IMR-90 (cell line): ENCODE measurements at regions not wholly inside any gene's neighbourhood (a gene's known extent, or its start where the extent isn't known, plus 50 kb on each side); places are given as distances from the start of the nearest gene placed in this dataset.

ENCODE experiments used
- ATAC-seq: fragments of 200-7000 bp; cut with Tn5 transposase; 2 replicates; pipeline ENCODE4 v1.9.1; 2020; ENCODE audit warnings: low read depth, mild to moderate bottlenecking, moderate library complexity
- BruUV-seq: library from RNA; stranded (reverse); fragments of 400-500 nt; replicated peaks from 2 replicates; lab custom pipeline; 2021; lab: Mats Ljungman, UMichigan
- CTCF ChIA-PET: fragments of 300-600 bp; formaldehyde crosslinking; extraction: SDS; loops from one replicate; lab custom pipeline; 2021; ENCODE audit warnings: antibody characterized with exemption; lab: Yijun Ruan, JAX
- POLR2A ChIA-PET: fragments of 300-600 bp; sonication (Branson Sonifier 250); formaldehyde crosslinking; loops from one replicate; lab custom pipeline; 2022; ENCODE audit warnings: antibody characterized with exemption; ENCODE audit not compliant: unreplicated experiment; lab: Charles Lee
- DNase-seq: peaks from one replicate; pipeline ENCODE4 v3.0.0; 2013
- H2AFZ ChIP-seq: replicated peaks from 2 replicates; pipeline ENCODE3; 2013; ENCODE audit warnings: low read length, mild to moderate bottlenecking; ENCODE audit not compliant: poor library complexity
- H2AK5ac ChIP-seq: 2 replicates; pipeline ENCODE4 v1.6.1; 2013; ENCODE audit warnings: low read depth, low read length, inconsistent platforms
- H2AK9ac ChIP-seq: replicated peaks from 2 replicates; pipeline ENCODE3; 2013; ENCODE audit warnings: mild to moderate bottlenecking, low read depth, low read length, moderate library complexity; ENCODE audit not compliant: poor library complexity
- H2BK120ac ChIP-seq: 2 replicates; pipeline ENCODE4 v1.6.1; 2013; ENCODE audit warnings: low read depth, low read length, inconsistent platforms
- H2BK15ac ChIP-seq: 3 replicates; pipeline ENCODE4 v1.6.1; 2013; ENCODE audit warnings: low read depth, low read length, inconsistent platforms
- H2BK20ac ChIP-seq: 2 replicates; pipeline ENCODE4 v1.6.1; 2013; ENCODE audit warnings: low read depth, mild to moderate bottlenecking, inconsistent platforms, low read length, moderate library complexity
- H2BK5ac ChIP-seq: 2 replicates; pipeline ENCODE4 v1.6.1; 2013; ENCODE audit warnings: mild to moderate bottlenecking, low read depth, low read length, inconsistent platforms; ENCODE audit not compliant: poor library complexity, severe bottlenecking
- H3K14ac ChIP-seq: replicated peaks from 2 replicates; pipeline ENCODE4 v1.6.1; 2013; ENCODE audit warnings: low read depth, low read length, inconsistent platforms
- H3K18ac ChIP-seq: 2 replicates; pipeline ENCODE4 v1.6.1; 2013; ENCODE audit warnings: low read depth, low read length, control low read depth
- H3K23ac ChIP-seq: 2 replicates; pipeline ENCODE4 v1.6.1; 2013; ENCODE audit warnings: low read depth, low read length, inconsistent platforms
- H3K27ac ChIP-seq: 2 replicates; pipeline ENCODE4 v1.5.1; 2013; ENCODE audit warnings: mild to moderate bottlenecking, control low read depth, low read length; ENCODE audit not compliant: insufficient read depth
- H3K27me3 ChIP-seq: 2 replicates; pipeline ENCODE4 v1.6.1; 2013; ENCODE audit warnings: low read length; ENCODE audit not compliant: control insufficient read depth, insufficient read depth
- H3K36me3 ChIP-seq: 2 replicates; pipeline ENCODE4 v1.6.1; 2013; ENCODE audit warnings: low read length, mixed read lengths; ENCODE audit not compliant: control insufficient read depth, insufficient read depth
- H3K4ac ChIP-seq: 2 replicates; pipeline ENCODE4 v1.6.1; 2013; ENCODE audit warnings: low read depth, low read length, inconsistent platforms
- H3K4me1 ChIP-seq: 2 replicates; pipeline ENCODE4 v1.6.1; 2013; ENCODE audit warnings: low read length, mixed read lengths; ENCODE audit not compliant: control insufficient read depth, insufficient read depth
- H3K4me2 ChIP-seq: 2 replicates; pipeline ENCODE4 v1.6.1; 2013; ENCODE audit warnings: low read depth, mild to moderate bottlenecking, control low read depth, low read length, moderate library complexity
- H3K4me3 ChIP-seq: 2 replicates; pipeline ENCODE4 v1.5.1; 2013; ENCODE audit warnings: low read depth, mild to moderate bottlenecking, control low read depth, low read length, moderate library complexity; ENCODE audit not compliant: insufficient read depth
- H3K56ac ChIP-seq: 2 replicates; pipeline ENCODE4 v1.6.1; 2013; ENCODE audit warnings: low read length, inconsistent platforms; ENCODE audit not compliant: insufficient read depth; ENCODE audit errors: extremely low read depth
- H3K79me1 ChIP-seq, 2 experiments: 2 replicates each; pipeline ENCODE4 v1.6.1; 2013; ENCODE audit warnings: low read length in 2 of 2, inconsistent platforms in 1 of 2, low read depth in 1 of 2
- H3K9ac ChIP-seq: 2 replicates; pipeline ENCODE4 v1.6.1; 2013; ENCODE audit warnings: low read depth, low read length, control low read depth
- H3K9me1 ChIP-seq: 2 replicates; pipeline ENCODE4 v1.6.1; 2013; ENCODE audit warnings: low read length, inconsistent platforms; ENCODE audit not compliant: insufficient read depth
- H3K9me3 ChIP-seq: 2 replicates; pipeline ENCODE4 v1.6.1; 2013; ENCODE audit warnings: low read length; ENCODE audit not compliant: control insufficient read depth, insufficient read depth
- H4K20me1 ChIP-seq: 2 replicates; pipeline ENCODE4 v1.6.1; 2013; ENCODE audit warnings: low read length, inconsistent platforms; ENCODE audit not compliant: insufficient read depth
- H4K5ac ChIP-seq: 2 replicates; pipeline ENCODE4 v1.6.1; 2013; ENCODE audit warnings: mild to moderate bottlenecking, low read depth, low read length, control low read depth
- H4K8ac ChIP-seq, 2 experiments: 2 replicates each; pipeline ENCODE4 v1.6.1; 2013; ENCODE audit warnings: low read depth in 2 of 2, low read length in 2 of 2, control low read depth in 1 of 2, inconsistent platforms in 1 of 2
- H4K91ac ChIP-seq: 2 replicates; pipeline ENCODE4 v1.6.1; 2013; ENCODE audit warnings: low read depth, low read length, inconsistent platforms; ENCODE audit not compliant: insufficient read depth
- BHLHE40 ChIP-seq: fragments of 150-350 bp; IDR thresholded peaks from 2 replicates; pipeline ENCODE4 v1.6.1; 2016; ENCODE audit warnings: mild to moderate bottlenecking, low read depth, low read length
- CEBPB ChIP-seq: IDR thresholded peaks from 2 replicates; pipeline ENCODE4 v1.6.1; 2012; ENCODE audit warnings: low read depth, low read length, improper control_type of control experiment
- CHD1 ChIP-seq: IDR thresholded peaks from 2 replicates; pipeline ENCODE4 v1.6.1; 2012; ENCODE audit warnings: low read depth, low read length, improper control_type of control experiment
- ELK1 ChIP-seq: fragments of 150-350 bp; IDR thresholded peaks from 2 replicates; pipeline ENCODE4 v1.6.1; 2016; ENCODE audit warnings: low read depth, mild to moderate bottlenecking, low read length, moderate library complexity, borderline replicate concordance
- MAFK ChIP-seq: IDR thresholded peaks from 2 replicates; pipeline ENCODE4 v1.6.1; 2012; ENCODE audit warnings: low read depth, low read length, improper control_type of control experiment
- MAZ ChIP-seq: IDR thresholded peaks from 2 replicates; pipeline ENCODE4 v1.6.1; 2012; ENCODE audit warnings: low read depth, mild to moderate bottlenecking, low read length, improper control_type of control experiment, moderate library complexity, borderline replicate concordance
- MXI1 ChIP-seq: IDR thresholded peaks from 2 replicates; pipeline ENCODE4 v1.6.1; 2012; ENCODE audit warnings: low read depth, mild to moderate bottlenecking, low read length, moderate library complexity, borderline replicate concordance
- NFE2L2 ChIP-seq: fragments of 150-350 bp; IDR thresholded peaks from 2 replicates; pipeline ENCODE4 v1.6.1; 2016; ENCODE audit warnings: low read depth, mild to moderate bottlenecking, low read length
- POLR2A ChIP-seq: IDR thresholded peaks from 2 replicates; pipeline ENCODE4 v1.6.1; 2012; ENCODE audit warnings: mild to moderate bottlenecking, low read depth, low read length
- RAD21 ChIP-seq: IDR thresholded peaks from 2 replicates; pipeline ENCODE4 v1.6.1; 2012; ENCODE audit warnings: low read length, improper control_type of control experiment
- RCOR1 ChIP-seq: IDR thresholded peaks from 2 replicates; pipeline ENCODE4 v1.6.1; 2012; ENCODE audit warnings: mild to moderate bottlenecking, low read length, improper control_type of control experiment; ENCODE audit not compliant: insufficient replicate concordance
- RFX5 ChIP-seq: IDR thresholded peaks from 2 replicates; pipeline ENCODE4 v1.8.0; 2012; ENCODE audit warnings: low read depth, mild to moderate bottlenecking, low read length, moderate library complexity
- WGBS, 2 experiments: methylation state at CpG; one replicate each; pipeline versions ENCODE4 v1.1.5 to v1.1.7; 2013; ENCODE audit warnings: missing lambda C conversion rate in 2 of 2; ENCODE audit not compliant: insufficient read length in 1 of 2; ENCODE audit errors: extremely low coverage in 2 of 2; 5-methylcytosine and 5-hydroxymethylcytosine counted together
- dilution Hi-C: fragments of 300-500 bp; cut with HindIII; formaldehyde crosslinking; loops from one replicate; pipeline ENCODE4 v1.14.3; 2018; ENCODE audit warnings: low sequenced_read_pairs; ENCODE audit not compliant: unreplicated experiment
- in situ Hi-C: fragments of 300-500 bp; cut with MboI; formaldehyde crosslinking; loops from 3 replicates; pipeline ENCODE4 v1.14.3; 2019; ENCODE audit warnings: low sequenced_read_pairs, inconsistent platforms, mixed read lengths
- intact Hi-C: fragments of 100-400 bp; cut with micrococcal nuclease; formaldehyde crosslinking; loops from 2 replicates; pipeline ENCODE4 v1.10.0; 2022
- TF ChIP-seq, protein P1 (sequence below): fragments of 150-350 bp; IDR thresholded peaks from 2 replicates; pipeline ENCODE4 v1.6.1; 2017; ENCODE audit warnings: mild to moderate bottlenecking, antibody characterized with exemption, low read length, low read depth

DNA sequence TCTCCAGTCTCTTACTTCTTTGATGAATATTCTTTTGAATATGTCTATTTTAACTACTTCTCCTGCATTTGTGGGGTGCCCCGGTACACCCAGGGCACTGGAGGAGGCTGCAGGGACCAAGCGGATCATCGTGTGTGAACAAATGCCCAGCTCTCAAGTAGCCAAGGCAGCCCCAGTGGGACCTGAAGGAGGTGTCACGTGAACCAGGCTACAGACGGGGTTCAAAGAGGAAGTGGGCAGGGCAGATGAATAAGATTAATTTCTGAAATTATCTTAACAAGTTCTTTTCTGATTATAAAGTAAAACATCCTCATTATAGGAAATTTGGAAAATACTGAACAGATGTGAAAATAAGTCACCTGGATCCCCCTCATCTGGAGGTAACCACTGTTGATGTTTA, 78.4 kb upstream of the DUSP5 start:
- H2BK20ac ChIP-seq = no peak overlapping the region
- dilution Hi-C loops (no loop called here), intact Hi-C loops (no loop called here), in situ Hi-C loops (no loop called here)
- peaks cover 33% of the 10 kb centered on the region for H3K9me1 ChIP-seq
- H4K8ac ChIP-seq = no peak overlapping the region
- no TSS peak for BruUV-seq
- no peak overlapping the region for H3K56ac ChIP-seq
- no peaks in the 10 kb centered on the region for H3K27me3 ChIP-seq
- no peak overlapping the region for H2BK15ac ChIP-seq
- peak overlapping the region; percentile 29; the same call in 1 of the 2 replicates for H3K4ac ChIP-seq
- no peaks in the 10 kb centered on the region for H4K20me1 ChIP-seq
- H4K5ac ChIP-seq = no peak overlapping the region
- no peak overlapping the region for H3K4me3 ChIP-seq
- H3K9ac ChIP-seq = no peak overlapping the region
- no CpG with 5 or more reads among the region's 5 CpGs for WGBS, 2 experiments
- POLR2A ChIA-PET = no interaction called here
- DNase-seq (no peak), ATAC-seq (no peak)
- no peak overlapping the region for H3K23ac ChIP-seq
- TF ChIP-seq, protein P1, sequence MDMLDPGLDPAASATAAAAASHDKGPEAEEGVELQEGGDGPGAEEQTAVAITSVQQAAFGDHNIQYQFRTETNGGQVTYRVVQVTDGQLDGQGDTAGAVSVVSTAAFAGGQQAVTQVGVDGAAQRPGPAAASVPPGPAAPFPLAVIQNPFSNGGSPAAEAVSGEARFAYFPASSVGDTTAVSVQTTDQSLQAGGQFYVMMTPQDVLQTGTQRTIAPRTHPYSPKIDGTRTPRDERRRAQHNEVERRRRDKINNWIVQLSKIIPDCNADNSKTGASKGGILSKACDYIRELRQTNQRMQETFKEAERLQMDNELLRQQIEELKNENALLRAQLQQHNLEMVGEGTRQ = no peak
- no peak for TF ChIP-seq RCOR1
- TF ChIP-seq CHD1 = no peak
- TF ChIP-seq BHLHE40 = no peak
- TF ChIP-seq MAFK = no peak
- no peak for TF ChIP-seq CEBPB
- no peak for TF ChIP-seq MAZ
- no peak for TF ChIP-seq RFX5
- TF ChIP-seq ELK1 = no peak
- no peak for TF ChIP-seq NFE2L2
- TF ChIP-seq RAD21 = no peak
- TF ChIP-seq POLR2A = no peak
- no peak for TF ChIP-seq MXI1
- no peak overlapping the region for H2AFZ ChIP-seq
- no peak overlapping the region for H3K27ac ChIP-seq
- CTCF ChIA-PET = no interaction called here
- no peak overlapping the region for H3K14ac ChIP-seq
- no peak overlapping the region for H2BK120ac ChIP-seq
- no peak overlapping the region; the same call in 1 of the 2 replicates for H2AK5ac ChIP-seq
- H2BK5ac ChIP-seq = no peak overlapping the region
- H2AK9ac ChIP-seq = no peak overlapping the region
- no peaks in the 10 kb centered on the region; the same call in 1 of the 2 replicates for H3K9me3 ChIP-seq
- no peaks in the 10 kb centered on the region for H3K79me1 ChIP-seq
- H3K36me3 ChIP-seq = no peaks in the 10 kb centered on the region
- peaks cover 13% of the 10 kb centered on the region for H3K4me1 ChIP-seq
- no peak overlapping the region for H3K18ac ChIP-seq
- no peak overlapping the region for H3K4me2 ChIP-seq
- no peak overlapping the region for H4K91ac ChIP-seq
